Keratinocyte (primary cell): ENCODE measurements at regions not wholly inside any gene's neighbourhood (a gene's known extent, or its start where the extent isn't known, plus 50 kb on each side); places are given as distances from the start of the nearest gene placed in this dataset.

Experiments
- EZH2 ChIP-seq: IDR thresholded peaks from one replicate; pipeline ENCODE4 v1.6.1; 2012; ENCODE audit warnings: inconsistent platforms, mild to moderate bottlenecking, low read length, moderate library complexity
- TF ChIP-seq, protein P1 (sequence below), 3 experiments: IDR thresholded peaks in 1 of 3; conservative IDR thresholded peaks in 1 of 3; optimal IDR thresholded peaks in 1 of 3; 2 replicates in 2 of 3; 3 replicates in 1 of 3; pipeline versions ENCODE3 to v1.5.1; 2011; ENCODE audit warnings: low read length in 3 of 3, mild to moderate bottlenecking in 3 of 3, moderate library complexity in 2 of 3, control low read depth in 1 of 3, inconsistent platforms in 1 of 3; ENCODE audit not compliant: insufficient read depth in 2 of 3; ENCODE audit errors: extremely low read depth in 1 of 3

- TF ChIP-seq, protein P1, sequence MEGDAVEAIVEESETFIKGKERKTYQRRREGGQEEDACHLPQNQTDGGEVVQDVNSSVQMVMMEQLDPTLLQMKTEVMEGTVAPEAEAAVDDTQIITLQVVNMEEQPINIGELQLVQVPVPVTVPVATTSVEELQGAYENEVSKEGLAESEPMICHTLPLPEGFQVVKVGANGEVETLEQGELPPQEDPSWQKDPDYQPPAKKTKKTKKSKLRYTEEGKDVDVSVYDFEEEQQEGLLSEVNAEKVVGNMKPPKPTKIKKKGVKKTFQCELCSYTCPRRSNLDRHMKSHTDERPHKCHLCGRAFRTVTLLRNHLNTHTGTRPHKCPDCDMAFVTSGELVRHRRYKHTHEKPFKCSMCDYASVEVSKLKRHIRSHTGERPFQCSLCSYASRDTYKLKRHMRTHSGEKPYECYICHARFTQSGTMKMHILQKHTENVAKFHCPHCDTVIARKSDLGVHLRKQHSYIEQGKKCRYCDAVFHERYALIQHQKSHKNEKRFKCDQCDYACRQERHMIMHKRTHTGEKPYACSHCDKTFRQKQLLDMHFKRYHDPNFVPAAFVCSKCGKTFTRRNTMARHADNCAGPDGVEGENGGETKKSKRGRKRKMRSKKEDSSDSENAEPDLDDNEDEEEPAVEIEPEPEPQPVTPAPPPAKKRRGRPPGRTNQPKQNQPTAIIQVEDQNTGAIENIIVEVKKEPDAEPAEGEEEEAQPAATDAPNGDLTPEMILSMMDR (optimal IDR thresholded peaks at IDR 0.05 in 1 of 3, IDR thresholded peaks at IDR 0.05 in 1 of 3, conservative IDR thresholded peaks at IDR 0.05 in 1 of 3; ENCODE audit: extremely low read depth in 1 of 3, insufficient read depth in 2 of 3, low read length in 3 of 3), result no peak
- TF ChIP-seq EZH2, result no peak
Measured at GRCh38 chr4:173682609-173683008, 152.6 kb upstream of the HAND2 start.
